ENCODE measurements at regions not wholly inside any gene's neighbourhood (a gene's known extent, or its start where the extent isn't known, plus 50 kb on each side); places are given as distances from the start of the nearest gene placed in this dataset.

DNA sequence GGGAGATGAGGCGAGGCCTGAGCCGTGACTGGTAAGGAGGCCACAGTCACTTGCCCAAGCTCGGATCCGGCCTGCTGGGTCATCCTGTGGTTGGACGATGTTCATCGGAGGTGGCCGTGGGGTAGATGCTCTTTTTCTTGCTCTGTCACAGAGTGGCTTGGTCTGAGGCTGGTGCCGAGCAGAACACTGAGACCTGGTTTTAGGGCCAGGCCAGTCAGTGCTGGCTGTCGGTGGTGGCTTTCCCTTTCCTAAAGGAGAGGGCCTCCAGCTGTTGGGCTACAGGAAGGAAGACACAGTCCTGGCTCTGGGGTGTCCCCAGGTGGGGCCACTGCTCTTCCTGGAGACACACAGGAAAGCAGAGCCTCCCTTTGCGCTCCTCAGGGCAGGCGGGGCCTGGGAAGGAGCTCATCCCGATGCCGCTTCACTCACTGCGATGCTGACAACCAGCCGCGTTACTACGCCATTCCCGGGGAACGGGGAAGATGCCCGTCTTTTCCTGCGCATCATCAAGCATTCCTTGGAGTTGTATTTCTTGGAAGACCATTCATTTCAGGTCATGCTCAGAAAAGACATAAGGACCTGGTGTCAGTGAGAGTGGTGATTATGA lies 254.8 kb upstream of the IRX4 start:
- Histone ChIP-seq H3K36me3 (ENCODE audit: insufficient read depth, low read length) (no peaks in the 10 kb centered on the region), H3F3A (ENCODE audit: insufficient read depth, low read length) (no peaks in the 10 kb centered on the region), H3K9me2 (ENCODE audit: low read depth, low read length) (no peaks in the 10 kb centered on the region), H3K79me2 (ENCODE audit: insufficient read depth, low read length) (no peaks in the 10 kb centered on the region), H3K27me3 (ENCODE audit: insufficient read depth, low read length) (no peaks in the 10 kb centered on the region), H3K9me3 (ENCODE audit: low read length) (no peaks in the 10 kb centered on the region), H2AFZ (ENCODE audit: low read length) (no peak overlapping the region), H4K20me1 (ENCODE audit: insufficient read depth, low read length) (no peaks in the 10 kb centered on the region), H3K4me2 (ENCODE audit: low read length) (no peak overlapping the region), H3K4me1 (ENCODE audit: insufficient read depth, low read length, severe bottlenecking) (no peaks in the 10 kb centered on the region), H3K27ac (ENCODE audit: low read depth, low read length, poor library complexity, severe bottlenecking) (no peak overlapping the region), H3K9ac (ENCODE audit: low read length) (no peak overlapping the region), H3K4me3 (ENCODE audit: low read depth, low read length, poor library complexity, severe bottlenecking) (no peak overlapping the region)
- TF ChIP-seq, protein P1, sequence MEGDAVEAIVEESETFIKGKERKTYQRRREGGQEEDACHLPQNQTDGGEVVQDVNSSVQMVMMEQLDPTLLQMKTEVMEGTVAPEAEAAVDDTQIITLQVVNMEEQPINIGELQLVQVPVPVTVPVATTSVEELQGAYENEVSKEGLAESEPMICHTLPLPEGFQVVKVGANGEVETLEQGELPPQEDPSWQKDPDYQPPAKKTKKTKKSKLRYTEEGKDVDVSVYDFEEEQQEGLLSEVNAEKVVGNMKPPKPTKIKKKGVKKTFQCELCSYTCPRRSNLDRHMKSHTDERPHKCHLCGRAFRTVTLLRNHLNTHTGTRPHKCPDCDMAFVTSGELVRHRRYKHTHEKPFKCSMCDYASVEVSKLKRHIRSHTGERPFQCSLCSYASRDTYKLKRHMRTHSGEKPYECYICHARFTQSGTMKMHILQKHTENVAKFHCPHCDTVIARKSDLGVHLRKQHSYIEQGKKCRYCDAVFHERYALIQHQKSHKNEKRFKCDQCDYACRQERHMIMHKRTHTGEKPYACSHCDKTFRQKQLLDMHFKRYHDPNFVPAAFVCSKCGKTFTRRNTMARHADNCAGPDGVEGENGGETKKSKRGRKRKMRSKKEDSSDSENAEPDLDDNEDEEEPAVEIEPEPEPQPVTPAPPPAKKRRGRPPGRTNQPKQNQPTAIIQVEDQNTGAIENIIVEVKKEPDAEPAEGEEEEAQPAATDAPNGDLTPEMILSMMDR (IDR thresholded peaks at IDR 0.05; ENCODE audit: low read length): no peak
- TF ChIP-seq EZH2 (IDR thresholded peaks at IDR 0.05; ENCODE audit: borderline replicate concordance, low read length): no peak

DNA sequence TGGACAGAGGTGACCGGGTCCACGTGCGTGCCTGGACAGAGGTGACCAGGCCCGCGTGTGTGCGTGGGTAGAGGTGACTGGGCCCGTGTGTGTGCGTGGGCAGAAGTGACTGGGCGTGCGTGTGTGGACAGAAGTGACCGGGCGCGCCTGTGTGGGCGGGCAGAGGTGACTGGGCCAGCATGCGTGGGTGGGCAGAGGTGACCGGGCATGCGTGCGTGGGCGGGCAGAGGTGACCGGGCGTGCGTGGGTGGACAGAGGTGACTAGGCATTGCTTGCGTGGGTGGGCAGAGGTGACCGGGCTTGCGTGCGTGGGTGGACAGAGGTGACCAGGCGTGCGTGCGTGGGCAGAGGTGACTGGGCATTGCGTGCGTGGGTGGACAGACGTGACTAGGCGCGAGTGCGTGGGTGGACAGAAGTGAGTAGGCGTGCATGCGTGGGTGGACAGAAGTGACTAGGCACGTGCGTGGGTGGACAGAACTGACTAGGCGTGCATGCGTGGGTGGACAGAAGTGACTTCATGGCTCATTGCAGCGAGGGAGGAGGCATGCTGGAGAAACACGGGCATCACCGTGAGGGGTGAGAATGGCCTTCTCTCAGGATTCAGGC lies 254.1 kb upstream of the IRX4 start:
- Histone ChIP-seq H3K36me3 (ENCODE audit: insufficient read depth, low read length) (no peaks in the 10 kb centered on the region), H3K9me3 (ENCODE audit: low read length) (no peaks in the 10 kb centered on the region), H3K4me1 (ENCODE audit: insufficient read depth, low read length, severe bottlenecking) (no peaks in the 10 kb centered on the region), H3K9ac (ENCODE audit: low read length) (no peak overlapping the region), H4K20me1 (ENCODE audit: insufficient read depth, low read length) (no peaks in the 10 kb centered on the region), H2AFZ (ENCODE audit: low read length) (no peak overlapping the region), H3K9me2 (ENCODE audit: low read depth, low read length) (no peaks in the 10 kb centered on the region), H3K27me3 (ENCODE audit: insufficient read depth, low read length) (no peaks in the 10 kb centered on the region), H3K4me3 (ENCODE audit: low read depth, low read length, poor library complexity, severe bottlenecking) (no peak overlapping the region), H3K79me2 (ENCODE audit: insufficient read depth, low read length) (no peaks in the 10 kb centered on the region), H3K4me2 (ENCODE audit: low read length) (no peak overlapping the region), H3K27ac (ENCODE audit: low read depth, low read length, poor library complexity, severe bottlenecking) (no peak overlapping the region), H3F3A (ENCODE audit: insufficient read depth, low read length) (no peaks in the 10 kb centered on the region)
- no peak for TF ChIP-seq EZH2 (IDR thresholded peaks at IDR 0.05; ENCODE audit: borderline replicate concordance, low read length)
- TF ChIP-seq, protein P1 (IDR thresholded peaks at IDR 0.05; ENCODE audit: low read length): no peak

DNA sequence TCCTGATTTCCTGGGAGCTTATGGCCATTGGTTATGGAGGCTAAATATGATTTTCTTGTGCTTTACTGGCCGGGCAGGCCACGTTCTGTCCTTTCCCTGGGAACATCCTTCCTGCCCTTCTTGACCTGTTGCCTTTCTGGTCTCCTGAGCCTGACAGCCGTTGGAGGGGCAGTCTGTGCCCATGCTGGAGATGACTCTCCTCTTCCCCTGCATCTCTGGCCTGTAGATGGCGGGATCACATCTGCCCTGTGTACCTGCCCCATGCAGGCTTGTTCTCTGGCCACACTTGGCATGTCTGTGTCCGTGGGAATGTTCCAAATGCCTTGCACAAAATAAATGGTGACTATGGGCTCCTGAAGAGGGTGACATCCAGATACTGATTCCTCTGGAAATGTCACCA lies 253.1 kb upstream of the IRX4 start:
- no peak overlapping the region for H3K4me2 ChIP-seq (ENCODE audit: low read length)

More for the DNA sequence above, 253.1 kb upstream of the IRX4 start:
- no peaks in the 10 kb centered on the region for H3K27me3 ChIP-seq (ENCODE audit: insufficient read depth, low read length)
- no peak overlapping the region for H3K4me3 ChIP-seq (ENCODE audit: low read depth, low read length, poor library complexity, severe bottlenecking)
- H3K79me2 ChIP-seq (ENCODE audit: insufficient read depth, low read length): no peaks in the 10 kb centered on the region
- TF ChIP-seq, protein P1 (IDR thresholded peaks at IDR 0.05; ENCODE audit: low read length): no peak
- no peak for TF ChIP-seq EZH2 (IDR thresholded peaks at IDR 0.05; ENCODE audit: borderline replicate concordance, low read length)
- no peaks in the 10 kb centered on the region for H3F3A ChIP-seq (ENCODE audit: insufficient read depth, low read length)
- H3K9ac ChIP-seq (ENCODE audit: low read length): no peak overlapping the region
- no peaks in the 10 kb centered on the region for H3K9me3 ChIP-seq (ENCODE audit: low read length)
- H2AFZ ChIP-seq (ENCODE audit: low read length): no peak overlapping the region
- H4K20me1 ChIP-seq (ENCODE audit: insufficient read depth, low read length): no peaks in the 10 kb centered on the region
- H3K36me3 ChIP-seq (ENCODE audit: insufficient read depth, low read length): no peaks in the 10 kb centered on the region
- no peak overlapping the region for H3K27ac ChIP-seq (ENCODE audit: low read depth, low read length, poor library complexity, severe bottlenecking)
- no peaks in the 10 kb centered on the region for H3K9me2 ChIP-seq (ENCODE audit: low read depth, low read length)
- H3K4me1 ChIP-seq (ENCODE audit: insufficient read depth, low read length, severe bottlenecking): no peaks in the 10 kb centered on the region

Measured in OCI-LY1 (cell line).